ENCODE measurements at regions not wholly inside any gene's neighbourhood (a gene's known extent, or its start where the extent isn't known, plus 50 kb on each side); places are given as distances from the start of the nearest gene placed in this dataset.

DNA sequence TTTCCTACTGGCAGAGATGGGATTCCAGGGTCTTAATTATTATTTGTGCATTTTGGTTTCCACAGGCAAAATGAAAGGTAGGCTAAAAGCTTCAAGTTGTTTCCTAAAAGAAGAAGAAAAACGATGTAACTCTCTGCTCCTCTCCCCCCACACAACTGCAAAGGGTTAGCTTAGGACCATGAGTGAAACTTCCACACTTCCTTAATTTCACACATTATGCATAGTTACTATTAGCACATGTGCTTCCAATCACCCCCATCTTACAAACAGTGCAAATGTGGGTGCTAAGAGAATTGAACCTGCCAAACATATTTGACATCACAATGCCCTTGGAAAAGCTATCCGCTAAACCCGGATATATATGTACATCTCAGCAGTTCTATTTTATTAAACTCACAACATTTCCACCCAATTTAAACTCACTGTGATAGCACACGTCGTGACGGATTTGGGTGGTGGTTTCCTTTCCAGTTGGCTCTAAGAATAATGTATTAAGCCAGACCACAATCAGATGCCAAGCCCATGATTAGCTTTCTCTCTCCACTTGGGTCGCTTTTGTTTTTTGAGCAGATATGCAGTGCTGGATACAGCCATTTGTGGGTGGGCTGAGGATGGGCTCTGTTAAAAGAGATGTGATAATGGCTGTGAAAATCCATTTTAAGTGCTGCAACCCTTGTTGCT, 245.0 kb upstream of the POU2AF2 start:
- TF ChIP-seq POLR2A (IDR thresholded peaks at IDR 0.05): no peak
- TF ChIP-seq, protein P1, sequence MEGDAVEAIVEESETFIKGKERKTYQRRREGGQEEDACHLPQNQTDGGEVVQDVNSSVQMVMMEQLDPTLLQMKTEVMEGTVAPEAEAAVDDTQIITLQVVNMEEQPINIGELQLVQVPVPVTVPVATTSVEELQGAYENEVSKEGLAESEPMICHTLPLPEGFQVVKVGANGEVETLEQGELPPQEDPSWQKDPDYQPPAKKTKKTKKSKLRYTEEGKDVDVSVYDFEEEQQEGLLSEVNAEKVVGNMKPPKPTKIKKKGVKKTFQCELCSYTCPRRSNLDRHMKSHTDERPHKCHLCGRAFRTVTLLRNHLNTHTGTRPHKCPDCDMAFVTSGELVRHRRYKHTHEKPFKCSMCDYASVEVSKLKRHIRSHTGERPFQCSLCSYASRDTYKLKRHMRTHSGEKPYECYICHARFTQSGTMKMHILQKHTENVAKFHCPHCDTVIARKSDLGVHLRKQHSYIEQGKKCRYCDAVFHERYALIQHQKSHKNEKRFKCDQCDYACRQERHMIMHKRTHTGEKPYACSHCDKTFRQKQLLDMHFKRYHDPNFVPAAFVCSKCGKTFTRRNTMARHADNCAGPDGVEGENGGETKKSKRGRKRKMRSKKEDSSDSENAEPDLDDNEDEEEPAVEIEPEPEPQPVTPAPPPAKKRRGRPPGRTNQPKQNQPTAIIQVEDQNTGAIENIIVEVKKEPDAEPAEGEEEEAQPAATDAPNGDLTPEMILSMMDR (IDR thresholded peaks at IDR 0.05 in 8 of 11, conservative IDR thresholded peaks at IDR 0.05 in 3 of 11): no peak

All from spleen (tissue), 7 donors.